Erythroblast (primary cell): ENCODE measurements at regions not wholly inside any gene's neighbourhood (a gene's known extent, or its start where the extent isn't known, plus 50 kb on each side); places are given as distances from the start of the nearest gene placed in this dataset.

Experiments
- GATA1 ChIP-seq: IDR thresholded peaks from 2 replicates; pipeline ENCODE4 v1.6.1; 2011; ENCODE audit warnings: low read depth, mild to moderate bottlenecking, control low read depth, low read length, moderate library complexity
- POLR2A ChIP-seq: IDR thresholded peaks from 2 replicates; pipeline ENCODE4 v1.6.1; 2011; ENCODE audit warnings: mild to moderate bottlenecking, low read length

GRCh38 chr3:194987571-194988494 lies 283.1 kb downstream of the XXYLT1 start:
- TF ChIP-seq POLR2A (no peak), GATA1 (no peak)
